HEK293T (cell line): ENCODE measurements at regions not wholly inside any gene's neighbourhood (a gene's known extent, or its start where the extent isn't known, plus 50 kb on each side); places are given as distances from the start of the nearest gene placed in this dataset.

Experiments used
- CTCF ChIA-PET: fragments of 350-600 bp; formaldehyde crosslinking; extraction: SDS; loops from one replicate; lab custom pipeline; 2021; ENCODE audit warnings: antibody characterized with exemption, inconsistent platforms; lab: Yijun Ruan, JAX
- POLR2A ChIA-PET: fragments of 350-600 bp; formaldehyde crosslinking; extraction: SDS; loops from one replicate; lab custom pipeline; 2020; ENCODE audit warnings: antibody characterized with exemption, inconsistent platforms; lab: Yijun Ruan, JAX
- DNase-seq: peaks from one replicate; pipeline ENCODE4 v3.0.0; 2012; ENCODE audit warnings: mixed read lengths; ENCODE audit errors: extremely low spot score
- ARNT ChIP-seq: fragments of 450-650 bp; IDR thresholded peaks from 2 replicates; pipeline ENCODE4 v1.6.1; 2017; ENCODE audit warnings: mild to moderate bottlenecking
- BHLHE40 ChIP-seq: fragments of 450-650 bp; IDR thresholded peaks from 2 replicates; pipeline ENCODE4 v1.6.1; 2016; ENCODE audit warnings: mild to moderate bottlenecking, moderate library complexity, borderline replicate concordance
- CTBP1 ChIP-seq: fragments of 450-650 bp; IDR thresholded peaks from 2 replicates; pipeline ENCODE4 v1.6.1; 2016; ENCODE audit warnings: borderline replicate concordance
- ELF4 ChIP-seq: fragments of 450-650 bp; IDR thresholded peaks from 2 replicates; pipeline ENCODE4 v1.6.1; 2017; ENCODE audit warnings: antibody characterized with exemption
- FOXA1 ChIP-seq: fragments of 450-650 bp; IDR thresholded peaks from 2 replicates; pipeline ENCODE4 v1.6.1; 2016; ENCODE audit warnings: mild to moderate bottlenecking
- FOXK2 ChIP-seq: fragments of 450-650 bp; IDR thresholded peaks from 2 replicates; pipeline ENCODE4 v1.6.1; 2016; ENCODE audit warnings: mild to moderate bottlenecking
- FOXM1 ChIP-seq: fragments of 450-650 bp; IDR thresholded peaks from 2 replicates; pipeline ENCODE4 v1.6.1; 2017; ENCODE audit warnings: mild to moderate bottlenecking, borderline replicate concordance
- HDGF ChIP-seq: fragments of 450-650 bp; IDR thresholded peaks from 2 replicates; pipeline ENCODE4 v1.6.1; 2017; ENCODE audit warnings: antibody characterized with exemption, borderline replicate concordance
- L3MBTL2 ChIP-seq: fragments of 450-650 bp; conservative IDR thresholded peaks from 2 replicates; pipeline ENCODE4 v1.6.1; 2016; ENCODE audit warnings: mild to moderate bottlenecking
- LEF1 ChIP-seq: fragments of 450-650 bp; IDR thresholded peaks from 2 replicates; pipeline ENCODE4 v1.6.1; 2017; ENCODE audit warnings: mild to moderate bottlenecking, borderline replicate concordance
- NFRKB ChIP-seq: fragments of 450-650 bp; IDR thresholded peaks from 2 replicates; pipeline ENCODE4 v1.6.1; 2016; ENCODE audit warnings: mild to moderate bottlenecking, moderate library complexity
- SP1 ChIP-seq: fragments of 450-650 bp; IDR thresholded peaks from 2 replicates; pipeline ENCODE4 v1.6.1; 2017
- SUZ12 ChIP-seq: fragments of 450-650 bp; IDR thresholded peaks from 2 replicates; pipeline ENCODE4 v1.6.1; 2016; ENCODE audit warnings: mild to moderate bottlenecking
- TARDBP ChIP-seq: fragments of 450-650 bp; IDR thresholded peaks from 2 replicates; pipeline ENCODE4 v1.6.1; 2016
- ZNF384 ChIP-seq: fragments of 450-650 bp; IDR thresholded peaks from 2 replicates; pipeline ENCODE4 v1.6.1; 2016
- TF ChIP-seq, protein P1 (sequence below): fragments of 450-650 bp; IDR thresholded peaks from 2 replicates; pipeline ENCODE4 v1.6.1; 2016

DNA sequence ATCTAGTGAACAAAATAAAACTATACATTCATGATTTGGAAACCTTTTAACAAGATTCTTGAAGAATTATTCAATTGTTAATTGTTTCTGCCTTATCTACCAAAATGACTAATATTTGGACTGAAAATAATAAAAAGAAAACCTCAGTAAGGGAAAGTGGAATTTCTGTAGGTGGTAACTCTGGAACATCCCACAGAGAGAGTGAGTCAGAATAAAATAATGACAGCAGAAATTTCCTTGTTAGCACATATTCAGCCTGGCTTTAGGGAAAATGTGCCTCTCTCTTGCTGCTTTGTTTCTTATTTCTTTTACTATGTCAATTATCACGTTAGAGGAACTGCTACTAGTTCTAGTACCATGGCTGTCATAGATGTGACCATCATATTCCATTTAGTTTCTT lies 421.5 kb upstream of the GNPDA2 start:
- no peak for DNase-seq
- POLR2A ChIA-PET, result no interaction called here
- no peak for TF ChIP-seq BHLHE40
- no peak for TF ChIP-seq ZNF384
- TF ChIP-seq LEF1, result no peak
- no peak for TF ChIP-seq FOXM1
- no peak for TF ChIP-seq NFRKB
- no peak for TF ChIP-seq SP1
- TF ChIP-seq ARNT, result no peak
- no peak for TF ChIP-seq L3MBTL2
- TF ChIP-seq HDGF, result no peak
- no peak for TF ChIP-seq FOXK2
- TF ChIP-seq, protein P1, sequence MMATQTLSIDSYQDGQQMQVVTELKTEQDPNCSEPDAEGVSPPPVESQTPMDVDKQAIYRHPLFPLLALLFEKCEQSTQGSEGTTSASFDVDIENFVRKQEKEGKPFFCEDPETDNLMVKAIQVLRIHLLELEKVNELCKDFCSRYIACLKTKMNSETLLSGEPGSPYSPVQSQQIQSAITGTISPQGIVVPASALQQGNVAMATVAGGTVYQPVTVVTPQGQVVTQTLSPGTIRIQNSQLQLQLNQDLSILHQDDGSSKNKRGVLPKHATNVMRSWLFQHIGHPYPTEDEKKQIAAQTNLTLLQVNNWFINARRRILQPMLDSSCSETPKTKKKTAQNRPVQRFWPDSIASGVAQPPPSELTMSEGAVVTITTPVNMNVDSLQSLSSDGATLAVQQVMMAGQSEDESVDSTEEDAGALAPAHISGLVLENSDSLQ, result no peak
- no peak for TF ChIP-seq FOXA1
- no peak for TF ChIP-seq CTBP1
- no peak for TF ChIP-seq SUZ12
- TF ChIP-seq ELF4, result no peak
- TF ChIP-seq TARDBP, result no peak
- CTCF ChIA-PET, result no interaction called here

DNA sequence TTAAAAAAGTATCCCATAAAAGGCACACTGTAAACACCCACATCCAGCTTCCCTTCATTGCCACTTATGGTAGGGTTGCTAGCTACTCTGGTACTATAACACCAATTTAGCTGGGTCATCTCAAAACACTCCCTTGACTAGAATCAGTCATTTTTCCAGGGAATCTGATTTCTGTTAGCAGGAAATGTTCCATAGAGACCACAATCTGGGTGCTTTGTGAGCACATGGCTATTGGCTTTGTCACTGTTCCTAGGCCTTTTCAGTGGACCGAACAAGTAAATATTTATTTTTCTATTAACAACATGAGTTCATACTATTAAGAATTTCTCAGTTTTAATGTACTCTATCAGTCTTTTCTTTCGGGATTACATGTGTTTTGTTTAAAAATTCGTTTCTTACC lies 404.7 kb upstream of the GNPDA2 start:
- ChIA-PET CTCF (no interaction called here), POLR2A (no interaction called here)
- TF ChIP-seq SUZ12, result no peak
- TF ChIP-seq SP1, result no peak
- TF ChIP-seq FOXA1, result no peak
- no peak for TF ChIP-seq FOXK2
- TF ChIP-seq L3MBTL2, result no peak
- no peak for TF ChIP-seq LEF1
- TF ChIP-seq TARDBP, result no peak
- no peak for TF ChIP-seq CTBP1
- TF ChIP-seq FOXM1, result no peak
- TF ChIP-seq BHLHE40, result no peak
- TF ChIP-seq HDGF, result no peak
- DNase-seq, result no peak

DNA sequence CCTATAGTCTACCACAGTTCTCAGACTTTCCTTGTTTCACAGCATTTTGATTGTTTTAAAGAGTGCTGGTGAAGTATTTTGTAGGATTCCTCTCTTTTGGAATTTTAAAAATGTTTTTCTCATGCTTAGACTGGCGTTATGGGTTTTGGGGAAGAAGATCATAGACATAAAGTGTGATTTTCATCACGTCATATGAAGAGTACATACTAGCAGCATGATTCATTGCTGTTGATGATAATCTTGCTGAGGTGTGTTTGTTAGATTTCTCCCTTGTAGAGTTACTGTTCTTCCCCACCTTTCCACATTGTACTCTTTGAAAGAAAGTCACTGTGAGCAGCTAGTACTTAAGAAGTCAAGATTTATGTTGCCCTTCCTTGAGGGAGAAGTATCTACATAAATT lies 396.1 kb upstream of the GNPDA2 start:
- no peak for DNase-seq
- ChIA-PET CTCF (no interaction called here), POLR2A (no interaction called here)
- TF ChIP-seq CTBP1, result no peak
- TF ChIP-seq TARDBP, result no peak
- no peak for TF ChIP-seq FOXK2
- TF ChIP-seq LEF1, result no peak
- TF ChIP-seq FOXM1, result no peak
- no peak for TF ChIP-seq ELF4
- TF ChIP-seq ARNT, result no peak

DNA sequence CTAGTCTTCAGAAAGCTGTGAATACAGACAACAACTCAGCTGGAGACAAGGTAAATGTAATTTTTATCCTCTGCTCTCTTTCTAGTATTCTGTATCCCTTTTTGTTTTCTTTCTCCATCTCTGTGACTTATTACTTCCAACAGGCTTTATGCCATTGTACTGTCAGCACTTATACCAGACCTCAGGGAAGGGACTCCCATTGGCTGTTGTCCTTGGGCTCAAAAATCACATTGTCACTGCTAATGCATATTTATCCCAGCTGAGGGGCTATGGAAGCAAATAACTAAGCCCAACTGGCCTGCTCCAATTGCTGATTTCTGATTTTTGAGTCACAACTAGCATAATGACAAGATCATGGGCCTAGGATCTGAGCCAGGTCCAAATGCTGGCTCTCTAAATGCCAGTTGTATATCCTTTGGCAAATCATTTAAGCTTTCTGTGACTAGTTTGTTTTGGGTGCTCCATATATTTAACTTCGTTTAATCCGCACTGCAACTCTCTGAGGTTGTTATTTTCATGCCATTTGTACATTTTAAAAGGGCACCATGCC lies 395.1 kb upstream of the GNPDA2 start:
- DNase-seq, result no peak
- ChIA-PET CTCF (no interaction called here), POLR2A (no interaction called here)
- TF ChIP-seq ARNT (no peak), ZNF384 (no peak), BHLHE40 (no peak), FOXK2 (no peak), FOXA1 (no peak), HDGF (no peak), SP1 (no peak), FOXM1 (no peak), NFRKB (no peak), SUZ12 (no peak), LEF1 (no peak), ELF4 (no peak), TARDBP (no peak), L3MBTL2 (no peak), CTBP1 (no peak)
- TF ChIP-seq, protein P1, result no peak

DNA sequence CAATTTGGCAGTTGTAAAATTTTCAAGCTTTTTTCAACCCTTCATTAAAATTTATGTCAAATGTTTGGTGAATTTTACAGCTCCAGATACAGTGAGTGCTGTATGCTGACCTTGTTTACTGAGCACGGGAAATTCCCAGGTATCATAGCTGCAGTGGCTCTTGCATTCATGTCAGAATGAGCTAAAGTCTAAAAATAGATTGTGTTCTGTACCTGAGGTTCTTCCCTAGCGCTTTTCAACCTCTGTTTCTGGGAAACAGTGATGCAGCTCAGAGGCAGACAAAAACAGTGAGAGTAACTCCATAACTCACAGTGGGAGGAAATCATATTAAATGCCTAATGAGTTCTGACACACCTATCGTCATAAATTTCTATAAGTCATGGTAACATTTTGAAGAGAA lies 393.8 kb upstream of the GNPDA2 start:
- TF ChIP-seq TARDBP (no peak), SP1 (no peak), ARNT (no peak), FOXM1 (no peak), ELF4 (no peak), L3MBTL2 (no peak), NFRKB (no peak), BHLHE40 (no peak), CTBP1 (no peak), FOXK2 (no peak), SUZ12 (no peak), FOXA1 (no peak), ZNF384 (no peak), LEF1 (no peak)
- TF ChIP-seq, protein P1, result no peak
- DNase-seq, result no peak
- POLR2A ChIA-PET, result no interaction called here
- CTCF ChIA-PET, result no interaction called here

DNA sequence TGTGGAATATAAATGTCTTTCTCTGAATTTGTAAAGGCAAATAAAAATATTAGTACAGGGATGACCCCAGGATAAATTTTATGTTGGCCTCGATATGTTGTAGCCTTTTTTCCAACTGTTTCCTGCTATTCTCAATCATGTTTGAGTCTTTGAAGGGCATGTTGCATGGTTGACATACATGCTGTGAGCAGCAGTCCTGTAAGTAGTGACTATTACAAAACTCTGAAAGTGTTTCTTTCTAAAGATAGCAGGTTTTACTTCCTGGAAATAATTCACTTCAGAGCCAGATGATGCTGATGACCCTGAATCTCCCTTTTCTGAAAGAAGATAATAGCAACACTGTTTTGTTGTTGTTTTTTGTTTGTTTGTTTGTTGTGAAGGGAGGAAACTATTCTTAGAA lies 393.0 kb upstream of the GNPDA2 start:
- no peak for TF ChIP-seq LEF1
- no peak for TF ChIP-seq NFRKB
- no peak for TF ChIP-seq FOXA1
- no peak for TF ChIP-seq BHLHE40
- TF ChIP-seq, protein P1, result no peak
- no peak for TF ChIP-seq FOXK2
- TF ChIP-seq SP1, result no peak
- no peak for TF ChIP-seq CTBP1
- no peak for TF ChIP-seq ARNT
- TF ChIP-seq HDGF, result no peak
- no peak for TF ChIP-seq ZNF384
- no peak for TF ChIP-seq FOXM1
- no peak for TF ChIP-seq SUZ12
- TF ChIP-seq TARDBP, result no peak
- TF ChIP-seq ELF4, result no peak
- no peak for TF ChIP-seq L3MBTL2
- no peak for DNase-seq
- ChIA-PET POLR2A (no interaction called here), CTCF (no interaction called here)
